ENCODE measurements at regions not wholly inside any gene's neighbourhood (a gene's known extent, or its start where the extent isn't known, plus 50 kb on each side); places are given as distances from the start of the nearest gene placed in this dataset.

GRCh38 chr21:35245879-35246278 lies 196.8 kb upstream of the RUNX1 start:
- POLR2A ChIA-PET: no interaction called here
- ATAC-seq (ENCODE audit: low read depth): no peak
- Mint-ChIP-seq H3K27me3 (peaks cover 13% of the 10 kb centered on the region), H3K9me3 (peaks cover 5% of the 10 kb centered on the region), H3K27ac (no peak overlapping the region), H3K4me3 (no peak overlapping the region), H3K36me3 (ENCODE audit: low read depth) (no peaks in the 10 kb centered on the region), H3K4me1 (no peaks in the 10 kb centered on the region)
- DNase-seq: no peak
- TF ChIP-seq CTCF (IDR thresholded peaks at IDR 0.05): no peak
- CTCF ChIA-PET: interaction anchor here (1.2 kb wide), 1 partner anchor 12 kb away, joined by 4 read pairs; no protein-coding TSS in a partner anchor
- intact Hi-C loops (cut with micrococcal nuclease): loop anchor here (2.0 kb wide), 1 partner anchor 19 kb away; no protein-coding TSS in a partner anchor

GRCh38 chr21:35244514-35244913 lies 195.4 kb upstream of the RUNX1 start:
- CTCF ChIA-PET: no interaction called here
- H3K4me3 Mint-ChIP-seq: no peak overlapping the region
- no peaks in the 10 kb centered on the region for H3K36me3 Mint-ChIP-seq (ENCODE audit: low read depth)
- no peak overlapping the region for H3K27ac Mint-ChIP-seq
- no peaks in the 10 kb centered on the region for H3K4me1 Mint-ChIP-seq
- intact Hi-C loops (cut with micrococcal nuclease): loop anchor here (2.0 kb wide), 1 partner anchor 18 kb away; no protein-coding TSS in a partner anchor
- ATAC-seq (ENCODE audit: low read depth) (no peak), DNase-seq (no peak)
- peaks cover 2% of the 10 kb centered on the region for H3K9me3 Mint-ChIP-seq
- TF ChIP-seq CTCF (IDR thresholded peaks at IDR 0.05): no peak
- H3K27me3 Mint-ChIP-seq: peaks cover 13% of the 10 kb centered on the region
- POLR2A ChIA-PET: no interaction called here

GRCh38 chr21:35243171-35243570 lies 194.1 kb upstream of the RUNX1 start:
- peaks cover 17% of the 10 kb centered on the region for H3K27me3 Mint-ChIP-seq
- POLR2A ChIA-PET: no interaction called here
- H3K9me3 Mint-ChIP-seq: peaks cover 2% of the 10 kb centered on the region
- TF ChIP-seq CTCF (IDR thresholded peaks at IDR 0.05): no peak
- CTCF ChIA-PET: no interaction called here
- DNase-seq (no peak), ATAC-seq (ENCODE audit: low read depth) (no peak)
- no peaks in the 10 kb centered on the region for H3K4me1 Mint-ChIP-seq
- intact Hi-C loops (cut with micrococcal nuclease): no loop called here
- H3K36me3 Mint-ChIP-seq (ENCODE audit: low read depth): no peaks in the 10 kb centered on the region
- no peak overlapping the region for H3K4me3 Mint-ChIP-seq
- H3K27ac Mint-ChIP-seq: no peak overlapping the region

GRCh38 chr21:35239811-35240219 lies 190.7 kb upstream of the RUNX1 start:
- Mint-ChIP-seq H3K27ac (no peak overlapping the region), H3K4me1 (peaks cover 14% of the 10 kb centered on the region), H3K27me3 (peaks cover 15% of the 10 kb centered on the region), H3K9me3 (peaks cover 13% of the 10 kb centered on the region), H3K36me3 (ENCODE audit: low read depth) (peaks cover 4% of the 10 kb centered on the region), H3K4me3 (no peak overlapping the region)
- intact Hi-C loops (cut with micrococcal nuclease): no loop called here
- DNase-seq (no peak), ATAC-seq (ENCODE audit: low read depth) (no peak)
- CTCF ChIA-PET: no interaction called here
- POLR2A ChIA-PET: interaction anchor here (0.6 kb wide), 1 partner anchor 829 kb away, joined by 4 read pairs; no protein-coding TSS in a partner anchor
- TF ChIP-seq CTCF (IDR thresholded peaks at IDR 0.05): no peak

GRCh38 chr21:35238119-35238518 lies 189.0 kb upstream of the RUNX1 start:
- ChIA-PET CTCF (no interaction called here), POLR2A (no interaction called here)
- DNase-seq (no peak), ATAC-seq (ENCODE audit: low read depth) (no peak)
- Mint-ChIP-seq H3K4me1 (peaks cover 23% of the 10 kb centered on the region), H3K36me3 (ENCODE audit: low read depth) (peaks cover 4% of the 10 kb centered on the region), H3K4me3 (no peak overlapping the region), H3K27ac (no peak overlapping the region), H3K27me3 (peaks cover 15% of the 10 kb centered on the region), H3K9me3 (peaks cover 13% of the 10 kb centered on the region)
- TF ChIP-seq CTCF (IDR thresholded peaks at IDR 0.05): no peak
- intact Hi-C loops (cut with micrococcal nuclease): no loop called here

All from activated B cell treated with CpG ODN at 0.5 μM for 24 hours (primary cell).